ENCODE measurements at regions not wholly inside any gene's neighbourhood (a gene's known extent, or its start where the extent isn't known, plus 50 kb on each side); places are given as distances from the start of the nearest gene placed in this dataset.

DNA sequence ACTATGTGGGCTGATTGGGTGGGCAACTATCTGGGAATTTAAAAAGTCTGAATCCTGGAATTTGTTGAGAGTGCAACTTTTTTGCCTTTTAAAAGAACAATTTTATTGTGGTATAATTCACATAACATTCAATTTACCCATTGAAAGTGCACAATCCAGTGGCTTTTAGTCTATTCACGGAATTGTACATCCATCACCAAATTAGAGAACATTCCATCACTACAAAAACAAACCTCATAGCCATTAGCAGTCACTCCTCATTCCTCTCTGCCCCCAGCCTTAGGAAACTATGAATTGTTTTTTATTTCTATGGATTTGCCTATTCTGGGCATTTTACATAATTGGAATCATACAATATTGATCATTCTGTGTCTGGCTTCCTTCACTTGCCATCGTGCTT lies 101.8 kb upstream of the ALDH1A3 start:
- TF ChIP-seq, protein P1, sequence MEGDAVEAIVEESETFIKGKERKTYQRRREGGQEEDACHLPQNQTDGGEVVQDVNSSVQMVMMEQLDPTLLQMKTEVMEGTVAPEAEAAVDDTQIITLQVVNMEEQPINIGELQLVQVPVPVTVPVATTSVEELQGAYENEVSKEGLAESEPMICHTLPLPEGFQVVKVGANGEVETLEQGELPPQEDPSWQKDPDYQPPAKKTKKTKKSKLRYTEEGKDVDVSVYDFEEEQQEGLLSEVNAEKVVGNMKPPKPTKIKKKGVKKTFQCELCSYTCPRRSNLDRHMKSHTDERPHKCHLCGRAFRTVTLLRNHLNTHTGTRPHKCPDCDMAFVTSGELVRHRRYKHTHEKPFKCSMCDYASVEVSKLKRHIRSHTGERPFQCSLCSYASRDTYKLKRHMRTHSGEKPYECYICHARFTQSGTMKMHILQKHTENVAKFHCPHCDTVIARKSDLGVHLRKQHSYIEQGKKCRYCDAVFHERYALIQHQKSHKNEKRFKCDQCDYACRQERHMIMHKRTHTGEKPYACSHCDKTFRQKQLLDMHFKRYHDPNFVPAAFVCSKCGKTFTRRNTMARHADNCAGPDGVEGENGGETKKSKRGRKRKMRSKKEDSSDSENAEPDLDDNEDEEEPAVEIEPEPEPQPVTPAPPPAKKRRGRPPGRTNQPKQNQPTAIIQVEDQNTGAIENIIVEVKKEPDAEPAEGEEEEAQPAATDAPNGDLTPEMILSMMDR (IDR thresholded peaks at IDR 0.05 in 2 of 3, conservative IDR thresholded peaks at IDR 0.05 in 1 of 3; ENCODE audit: borderline replicate concordance in 1 of 3, insufficient read depth in 1 of 3, low read depth in 2 of 3, low read length in 2 of 3) = no peak
- no peak for TF ChIP-seq POLR2A (IDR thresholded peaks at IDR 0.05; ENCODE audit: borderline replicate concordance, extremely low read depth, insufficient read depth, insufficient read length)
- TF ChIP-seq SRF (IDR thresholded peaks at IDR 0.05; ENCODE audit: low read depth) = no peak
- no peak for TF ChIP-seq POLR2AphosphoS5 (IDR thresholded peaks at IDR 0.05; ENCODE audit: low read depth, low read length)
- no peak for TF ChIP-seq EZH2 (IDR thresholded peaks at IDR 0.05)
- TF ChIP-seq CEBPB (IDR thresholded peaks at IDR 0.05; ENCODE audit: low read depth) = no peak
- no peak for TF ChIP-seq ELF1 (IDR thresholded peaks at IDR 0.05; ENCODE audit: borderline replicate concordance, low read depth)
- no peak for TF ChIP-seq ZNF274 (IDR thresholded peaks at IDR 0.05; ENCODE audit: low read depth, low read length)
- TF ChIP-seq, protein P2, sequence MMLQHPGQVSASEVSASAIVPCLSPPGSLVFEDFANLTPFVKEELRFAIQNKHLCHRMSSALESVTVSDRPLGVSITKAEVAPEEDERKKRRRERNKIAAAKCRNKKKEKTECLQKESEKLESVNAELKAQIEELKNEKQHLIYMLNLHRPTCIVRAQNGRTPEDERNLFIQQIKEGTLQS (IDR thresholded peaks at IDR 0.05) = no peak
- TF ChIP-seq, protein P3, sequence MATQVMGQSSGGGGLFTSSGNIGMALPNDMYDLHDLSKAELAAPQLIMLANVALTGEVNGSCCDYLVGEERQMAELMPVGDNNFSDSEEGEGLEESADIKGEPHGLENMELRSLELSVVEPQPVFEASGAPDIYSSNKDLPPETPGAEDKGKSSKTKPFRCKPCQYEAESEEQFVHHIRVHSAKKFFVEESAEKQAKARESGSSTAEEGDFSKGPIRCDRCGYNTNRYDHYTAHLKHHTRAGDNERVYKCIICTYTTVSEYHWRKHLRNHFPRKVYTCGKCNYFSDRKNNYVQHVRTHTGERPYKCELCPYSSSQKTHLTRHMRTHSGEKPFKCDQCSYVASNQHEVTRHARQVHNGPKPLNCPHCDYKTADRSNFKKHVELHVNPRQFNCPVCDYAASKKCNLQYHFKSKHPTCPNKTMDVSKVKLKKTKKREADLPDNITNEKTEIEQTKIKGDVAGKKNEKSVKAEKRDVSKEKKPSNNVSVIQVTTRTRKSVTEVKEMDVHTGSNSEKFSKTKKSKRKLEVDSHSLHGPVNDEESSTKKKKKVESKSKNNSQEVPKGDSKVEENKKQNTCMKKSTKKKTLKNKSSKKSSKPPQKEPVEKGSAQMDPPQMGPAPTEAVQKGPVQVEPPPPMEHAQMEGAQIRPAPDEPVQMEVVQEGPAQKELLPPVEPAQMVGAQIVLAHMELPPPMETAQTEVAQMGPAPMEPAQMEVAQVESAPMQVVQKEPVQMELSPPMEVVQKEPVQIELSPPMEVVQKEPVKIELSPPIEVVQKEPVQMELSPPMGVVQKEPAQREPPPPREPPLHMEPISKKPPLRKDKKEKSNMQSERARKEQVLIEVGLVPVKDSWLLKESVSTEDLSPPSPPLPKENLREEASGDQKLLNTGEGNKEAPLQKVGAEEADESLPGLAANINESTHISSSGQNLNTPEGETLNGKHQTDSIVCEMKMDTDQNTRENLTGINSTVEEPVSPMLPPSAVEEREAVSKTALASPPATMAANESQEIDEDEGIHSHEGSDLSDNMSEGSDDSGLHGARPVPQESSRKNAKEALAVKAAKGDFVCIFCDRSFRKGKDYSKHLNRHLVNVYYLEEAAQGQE (IDR thresholded peaks at IDR 0.05; ENCODE audit: low read depth) = no peak
- TF ChIP-seq ZFX (IDR thresholded peaks at IDR 0.05) = no peak
- TF ChIP-seq, protein P4, sequence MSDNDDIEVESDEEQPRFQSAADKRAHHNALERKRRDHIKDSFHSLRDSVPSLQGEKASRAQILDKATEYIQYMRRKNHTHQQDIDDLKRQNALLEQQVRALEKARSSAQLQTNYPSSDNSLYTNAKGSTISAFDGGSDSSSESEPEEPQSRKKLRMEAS (IDR thresholded peaks at IDR 0.05) = no peak
- no peak for TF ChIP-seq RAD21 (IDR thresholded peaks at IDR 0.05; ENCODE audit: low read depth)
- TF ChIP-seq TCF7L2 (IDR thresholded peaks at IDR 0.05; ENCODE audit: borderline replicate concordance, extremely low read depth, insufficient read depth, insufficient read length) = no peak
